NCI-H748 (cell line): ENCODE measurements at regions not wholly inside any gene's neighbourhood (a gene's known extent, or its start where the extent isn't known, plus 50 kb on each side); places are given as distances from the start of the nearest gene placed in this dataset.

Source experiments
- DNase-seq: peaks from one replicate; lab custom pipeline; 2025; ENCODE audit not compliant: unreplicated experiment; lab: John Stamatoyannopoulos, UW

GRCh38 chr15:39456582-39457330 is 124.1 kb upstream of the THBS1 start:
- DNase-seq: no peak

- DNase-seq: no peak
Observed at GRCh38 chr15:39458131-39458530, 122.7 kb upstream of the THBS1 start.

GRCh38 chr15:39459548-39459947 is 121.3 kb upstream of the THBS1 start:
- DNase-seq: no peak

- no peak for DNase-seq
Observed at GRCh38 chr15:39460748-39461147, 120.1 kb upstream of the THBS1 start.

GRCh38 chr15:39461536-39462130 is 119.2 kb upstream of the THBS1 start:
- no peak for DNase-seq

GRCh38 chr15:39462691-39463090 is 118.2 kb upstream of the THBS1 start:
- no peak for DNase-seq

GRCh38 chr15:39465843-39466749 is 114.8 kb upstream of the THBS1 start:
- DNase-seq: no peak

- DNase-seq: no peak
Observed at GRCh38 chr15:39466750-39467105, 114.2 kb upstream of the THBS1 start.

GRCh38 chr15:39468331-39468730 is 112.5 kb upstream of the THBS1 start:
- no peak for DNase-seq

- no peak for DNase-seq
Observed at GRCh38 chr15:39468828-39469227, 112.1 kb upstream of the THBS1 start.

GRCh38 chr15:39471785-39472574 is 108.9 kb upstream of the THBS1 start:
- no peak for DNase-seq

- DNase-seq: no peak
Observed at GRCh38 chr15:39472621-39473297, 108.1 kb upstream of the THBS1 start.

- DNase-seq: no peak
Observed at GRCh38 chr15:39473298-39473947, 107.5 kb upstream of the THBS1 start.

GRCh38 chr15:39474657-39475056 is 106.2 kb upstream of the THBS1 start:
- DNase-seq: no peak

- no peak for DNase-seq
Observed at GRCh38 chr15:39478996-39479395, 101.9 kb upstream of the THBS1 start.

GRCh38 chr15:39479911-39480310 is 101.0 kb upstream of the THBS1 start:
- DNase-seq: no peak

GRCh38 chr15:39482459-39482858 is 98.4 kb upstream of the THBS1 start:
- no peak for DNase-seq

GRCh38 chr15:39486621-39487457 is 94.0 kb upstream of the THBS1 start:
- DNase-seq: no peak

- DNase-seq: no peak
Observed at GRCh38 chr15:39487458-39487735, 93.5 kb upstream of the THBS1 start.
